Osteoblast (primary cell): ENCODE measurements at regions not wholly inside any gene's neighbourhood (a gene's known extent, or its start where the extent isn't known, plus 50 kb on each side); places are given as distances from the start of the nearest gene placed in this dataset.

ENCODE experiments used
- DNase-seq: peaks from one replicate; pipeline ENCODE4 v3.0.0; 2011; ENCODE audit warnings: low spot score, mixed read lengths; ENCODE audit not compliant: insufficient read length; ENCODE audit errors: missing footprints
- H2AFZ ChIP-seq: 2 replicates; pipeline ENCODE4 v1.6.0; 2011; ENCODE audit warnings: mild to moderate bottlenecking, low read length
- H3K27ac ChIP-seq: 2 replicates; pipeline ENCODE4 v1.5.1; 2011; ENCODE audit warnings: mild to moderate bottlenecking, low read depth, low read length, moderate library complexity
- H3K27me3 ChIP-seq: 2 replicates; pipeline ENCODE4 v1.6.0; 2012; ENCODE audit warnings: mild to moderate bottlenecking, control low read depth, inconsistent platforms, low read length, moderate library complexity; ENCODE audit not compliant: insufficient read depth
- H3K36me3 ChIP-seq: 2 replicates; pipeline ENCODE4 v1.5.1; 2011; ENCODE audit warnings: mild to moderate bottlenecking, low read length, control low read depth, moderate library complexity; ENCODE audit not compliant: insufficient read depth
- H3K4me1 ChIP-seq: 2 replicates; pipeline ENCODE4 v1.5.1; 2011; ENCODE audit warnings: mild to moderate bottlenecking, low read length, control low read depth, moderate library complexity; ENCODE audit not compliant: insufficient read depth
- H3K4me2 ChIP-seq: 2 replicates; pipeline ENCODE4 v1.6.0; 2011; ENCODE audit warnings: mild to moderate bottlenecking, low read length; ENCODE audit not compliant: insufficient read depth
- H3K4me3 ChIP-seq: fragments of 200-600 bp; sonication (generic); 3 replicates; pipeline ENCODE4 v1.5.1; 2012; ENCODE audit warnings: mild to moderate bottlenecking, low read length, inconsistent platforms; ENCODE audit not compliant: insufficient read depth
- H3K79me2 ChIP-seq: 2 replicates; pipeline ENCODE4 v1.6.0; 2012; ENCODE audit warnings: mild to moderate bottlenecking, low read length, control low read depth, inconsistent platforms; ENCODE audit not compliant: insufficient read depth
- H3K9me3 ChIP-seq: 2 replicates; pipeline ENCODE4 v1.5.1; 2011; ENCODE audit warnings: low read depth, low read length, control low read depth
- H4K20me1 ChIP-seq: 2 replicates; pipeline ENCODE4 v1.6.0; 2012; ENCODE audit warnings: mild to moderate bottlenecking, low read length, control low read depth; ENCODE audit not compliant: insufficient read depth
- TF ChIP-seq, protein P1 (sequence below): IDR thresholded peaks from 2 replicates; pipeline ENCODE4 v1.5.1; 2011; ENCODE audit warnings: mild to moderate bottlenecking, low read depth, low read length, moderate library complexity; ENCODE audit errors: extremely low read depth

- H3K4me3 ChIP-seq, result no peak overlapping the region
- TF ChIP-seq, protein P1, sequence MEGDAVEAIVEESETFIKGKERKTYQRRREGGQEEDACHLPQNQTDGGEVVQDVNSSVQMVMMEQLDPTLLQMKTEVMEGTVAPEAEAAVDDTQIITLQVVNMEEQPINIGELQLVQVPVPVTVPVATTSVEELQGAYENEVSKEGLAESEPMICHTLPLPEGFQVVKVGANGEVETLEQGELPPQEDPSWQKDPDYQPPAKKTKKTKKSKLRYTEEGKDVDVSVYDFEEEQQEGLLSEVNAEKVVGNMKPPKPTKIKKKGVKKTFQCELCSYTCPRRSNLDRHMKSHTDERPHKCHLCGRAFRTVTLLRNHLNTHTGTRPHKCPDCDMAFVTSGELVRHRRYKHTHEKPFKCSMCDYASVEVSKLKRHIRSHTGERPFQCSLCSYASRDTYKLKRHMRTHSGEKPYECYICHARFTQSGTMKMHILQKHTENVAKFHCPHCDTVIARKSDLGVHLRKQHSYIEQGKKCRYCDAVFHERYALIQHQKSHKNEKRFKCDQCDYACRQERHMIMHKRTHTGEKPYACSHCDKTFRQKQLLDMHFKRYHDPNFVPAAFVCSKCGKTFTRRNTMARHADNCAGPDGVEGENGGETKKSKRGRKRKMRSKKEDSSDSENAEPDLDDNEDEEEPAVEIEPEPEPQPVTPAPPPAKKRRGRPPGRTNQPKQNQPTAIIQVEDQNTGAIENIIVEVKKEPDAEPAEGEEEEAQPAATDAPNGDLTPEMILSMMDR, result no peak
- H3K9me3 ChIP-seq, result no peaks in the 10 kb centered on the region
- H3K36me3 ChIP-seq, result no peaks in the 10 kb centered on the region
- no peaks in the 10 kb centered on the region for H3K4me1 ChIP-seq
- no peak for DNase-seq
- no peak overlapping the region for H2AFZ ChIP-seq
- no peaks in the 10 kb centered on the region for H3K27me3 ChIP-seq
- H3K79me2 ChIP-seq, result no peaks in the 10 kb centered on the region
- H4K20me1 ChIP-seq, result no peaks in the 10 kb centered on the region
- no peak overlapping the region for H3K4me2 ChIP-seq
- no peak overlapping the region for H3K27ac ChIP-seq
Measured at GRCh38 chr5:107157809-107158208, 512.9 kb downstream of the EFNA5 start.

DNA sequence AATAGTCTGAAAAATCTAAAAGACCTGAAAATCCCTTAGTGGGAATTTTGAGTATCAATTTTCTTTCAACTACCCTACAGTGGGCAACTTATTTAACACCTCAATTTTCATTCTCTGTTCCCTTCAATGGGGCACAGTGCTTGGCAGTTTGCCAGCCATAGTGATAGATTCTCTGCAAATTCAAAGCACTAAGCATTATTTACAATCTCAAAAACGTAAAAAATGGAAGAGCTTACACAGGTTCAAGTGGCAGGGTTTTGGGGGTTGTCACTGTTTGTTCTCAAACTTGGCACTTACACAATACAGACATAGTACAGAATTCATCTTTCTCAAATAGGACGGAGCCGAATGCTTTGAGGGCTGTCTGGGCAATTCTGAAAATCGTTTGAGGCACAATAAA is 515.0 kb downstream of the EFNA5 start:
- Histone ChIP-seq H3K4me3 (no peak overlapping the region), H3K79me2 (no peaks in the 10 kb centered on the region), H4K20me1 (no peaks in the 10 kb centered on the region), H3K36me3 (no peaks in the 10 kb centered on the region), H3K4me2 (no peak overlapping the region), H3K27me3 (no peaks in the 10 kb centered on the region), H3K9me3 (no peaks in the 10 kb centered on the region), H3K27ac (no peak overlapping the region), H2AFZ (no peak overlapping the region), H3K4me1 (no peaks in the 10 kb centered on the region)
- DNase-seq, result no peak
- TF ChIP-seq, protein P1, result no peak

DNA sequence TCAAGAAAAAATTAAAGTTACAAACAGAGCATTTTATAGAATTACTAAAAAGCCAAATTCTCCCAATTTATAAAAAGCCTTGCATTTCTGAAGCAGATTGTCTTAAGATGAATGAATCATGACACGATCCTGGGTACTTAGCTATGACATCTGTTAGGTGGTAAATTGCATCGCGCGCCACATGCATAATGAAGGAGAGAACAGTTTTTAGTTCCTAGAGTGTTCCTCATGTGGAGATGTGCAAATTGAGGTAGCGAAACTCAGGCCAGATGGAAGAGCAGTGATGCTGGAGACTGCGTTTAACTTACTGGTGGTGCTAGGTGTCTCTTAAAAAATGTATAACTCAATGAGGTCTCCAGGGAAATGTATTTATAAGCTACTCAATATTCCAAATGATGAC is 516.1 kb downstream of the EFNA5 start:
- DNase-seq, result no peak
- no peaks in the 10 kb centered on the region for H3K9me3 ChIP-seq
- no peak overlapping the region for H2AFZ ChIP-seq
- H4K20me1 ChIP-seq, result no peaks in the 10 kb centered on the region
- H3K27me3 ChIP-seq, result no peaks in the 10 kb centered on the region
- H3K27ac ChIP-seq, result no peak overlapping the region
- no peaks in the 10 kb centered on the region for H3K4me1 ChIP-seq
- H3K4me3 ChIP-seq, result no peak overlapping the region
- TF ChIP-seq, protein P1, result no peak
- H3K79me2 ChIP-seq, result no peaks in the 10 kb centered on the region
- H3K36me3 ChIP-seq, result no peaks in the 10 kb centered on the region
- H3K4me2 ChIP-seq, result no peak overlapping the region

GRCh38 chr5:107153283-107153682 is 517.5 kb downstream of the EFNA5 start:
- Histone ChIP-seq H3K4me3 (no peak overlapping the region), H2AFZ (no peak overlapping the region), H3K36me3 (no peaks in the 10 kb centered on the region), H3K27ac (no peak overlapping the region), H3K27me3 (no peaks in the 10 kb centered on the region), H4K20me1 (no peaks in the 10 kb centered on the region), H3K9me3 (no peaks in the 10 kb centered on the region), H3K79me2 (no peaks in the 10 kb centered on the region), H3K4me1 (no peaks in the 10 kb centered on the region), H3K4me2 (no peak overlapping the region)
- TF ChIP-seq, protein P1, result no peak
- no peak for DNase-seq
